GM12878 (cell line): ENCODE measurements at regions not wholly inside any gene's neighbourhood (a gene's known extent, or its start where the extent isn't known, plus 50 kb on each side); places are given as distances from the start of the nearest gene placed in this dataset.

ENCODE experiments used
- ATAC-seq: fragments of 200-7000 bp; cut with Tn5 transposase; 3 replicates; pipeline ENCODE4 v1.9.1; 2020; ENCODE audit warnings: mild to moderate bottlenecking, moderate library complexity
- BruUV-seq: library from RNA; stranded (reverse); fragments of 400-500 nt; replicated peaks from 2 replicates; lab custom pipeline; 2021; lab: Mats Ljungman, UMichigan
- CTCF ChIA-PET: fragments of 300-600 bp; sonication (Branson Sonifier 250); formaldehyde crosslinking; extraction: SDS; loops from one replicate; lab custom pipeline; 2021; ENCODE audit warnings: inconsistent platforms; lab: Yijun Ruan, JAX
- POLR2A ChIA-PET: fragments of 350-600 bp; formaldehyde crosslinking; extraction: SDS; loops from one replicate; lab custom pipeline; 2021; ENCODE audit warnings: inconsistent platforms; lab: Charles Lee
- RAD21 ChIA-PET: fragments of 300-600 bp; sonication (Branson Sonifier 250); formaldehyde crosslinking; loops from one replicate; lab custom pipeline; 2023; ENCODE audit warnings: antibody characterized with exemption; ENCODE audit not compliant: unreplicated experiment; lab: Charles Lee
- SMC1A ChIA-PET: fragments of 300-600 bp; sonication (Branson Sonifier 250); formaldehyde crosslinking; loops from one replicate; lab custom pipeline; 2023; ENCODE audit not compliant: unreplicated experiment, uncharacterized antibody; lab: Charles Lee
- DNase-seq: peaks from one replicate; pipeline ENCODE4 v3.0.0-alpha.2; 2011; ENCODE audit warnings: low read depth, low spot score
- FAIRE-seq: peaks from 3 replicates; lab custom pipeline; 2011; peaks lifted over from hg19 to GRCh38; lab: Jason Lieb, UNC
- H2AFZ ChIP-seq: 2 replicates; pipeline ENCODE4 v1.6.0; 2011; ENCODE audit warnings: low read depth, low read length, control low read depth; ENCODE audit not compliant: control insufficient read depth
- H3K27ac ChIP-seq: 2 replicates; pipeline ENCODE4 v1.5.1; 2011; ENCODE audit warnings: control low read depth; ENCODE audit not compliant: control insufficient read depth, insufficient read depth
- H3K27me3 ChIP-seq, 2 experiments: replicated peaks in 1 of 2; 2 replicates each; pipeline versions ENCODE4 v1.6.0 to v1.6.1; 2011; ENCODE audit warnings: low read length in 1 of 2; ENCODE audit not compliant: control insufficient read depth in 2 of 2, insufficient read depth in 2 of 2
- H3K36me3 ChIP-seq, 2 experiments: 2 replicates each; pipeline ENCODE4 v1.5.1; 2011; ENCODE audit warnings: low read length in 1 of 2; ENCODE audit not compliant: control insufficient read depth in 2 of 2, insufficient read depth in 2 of 2
- H3K4me1 ChIP-seq: 2 replicates; pipeline ENCODE4 v1.6.1; 2011; ENCODE audit warnings: mild to moderate bottlenecking, low read length, moderate library complexity, mixed read lengths; ENCODE audit not compliant: control insufficient read depth, insufficient read depth
- H3K4me2 ChIP-seq: 2 replicates; pipeline ENCODE4 v1.6.0; 2011; ENCODE audit warnings: control low read depth; ENCODE audit not compliant: control insufficient read depth, insufficient read depth
- H3K4me3 ChIP-seq: fragments of 200-600 bp; sonication (generic); 2 replicates; pipeline ENCODE4 v1.5.1; 2016
- H3K79me2 ChIP-seq: 2 replicates; pipeline ENCODE4 v1.6.0; 2011; ENCODE audit warnings: low read length; ENCODE audit not compliant: control insufficient read depth, insufficient read depth
- H3K9ac ChIP-seq: 2 replicates; pipeline ENCODE4 v1.8.0; 2011; ENCODE audit warnings: low read length, control low read depth, mixed read lengths; ENCODE audit not compliant: control insufficient read depth, insufficient read depth
- H3K9me3 ChIP-seq: replicated peaks from 3 replicates; pipeline ENCODE4 v1.5.1; 2011; ENCODE audit warnings: mild to moderate bottlenecking, low read length; ENCODE audit not compliant: control insufficient read depth, insufficient read depth
- H4K20me1 ChIP-seq: 2 replicates; pipeline ENCODE4 v1.6.0; 2011; ENCODE audit not compliant: control insufficient read depth, insufficient read depth
- ATF3 ChIP-seq: IDR thresholded peaks from 2 replicates; pipeline ENCODE4 v1.6.1; 2011; ENCODE audit warnings: low read depth, mild to moderate bottlenecking, low read length, moderate library complexity, borderline replicate concordance; ENCODE audit errors: extremely low read depth
- BMI1 ChIP-seq: fragments of 450-650 bp; IDR thresholded peaks from 2 replicates; pipeline ENCODE4 v1.6.1; 2016; ENCODE audit warnings: mild to moderate bottlenecking, moderate library complexity, borderline replicate concordance
- CUX1 ChIP-seq: IDR thresholded peaks from 2 replicates; pipeline ENCODE4 v1.6.1; 2012; ENCODE audit warnings: improper control_type of control experiment, low read depth, low read length; ENCODE audit not compliant: insufficient replicate concordance
- FOS ChIP-seq: IDR thresholded peaks from 3 replicates; pipeline ENCODE4 v1.6.1; 2011; ENCODE audit warnings: borderline replicate concordance; ENCODE audit not compliant: insufficient read length; ENCODE audit errors: extremely low read depth
- HCFC1 ChIP-seq: fragments of 150-350 bp; IDR thresholded peaks from 2 replicates; pipeline ENCODE4 v1.6.1; 2014; ENCODE audit warnings: low read length
- IKZF2 ChIP-seq, 2 experiments: fragments of 450-650 bp; IDR thresholded peaks; 2 replicates each; pipeline ENCODE4 v1.6.1; 2017; ENCODE audit warnings: mild to moderate bottlenecking in 2 of 2, moderate library complexity in 2 of 2
- MEF2B ChIP-seq: fragments of 450-650 bp; IDR thresholded peaks from 2 replicates; pipeline ENCODE4 v1.6.1; 2018; ENCODE audit warnings: mild to moderate bottlenecking, moderate library complexity; ENCODE audit not compliant: partially characterized antibody, poor library complexity, severe bottlenecking
- MLLT1 ChIP-seq: fragments of 450-650 bp; IDR thresholded peaks from 2 replicates; pipeline ENCODE4 v1.6.1; 2016; ENCODE audit warnings: mild to moderate bottlenecking
- MYC ChIP-seq: IDR thresholded peaks from 2 replicates; pipeline ENCODE4 v1.6.1; 2011; ENCODE audit warnings: mild to moderate bottlenecking, low read length, moderate library complexity, inconsistent platforms; ENCODE audit not compliant: insufficient read depth, insufficient replicate concordance, insufficient read length, severe bottlenecking
- NFXL1 ChIP-seq: fragments of 450-650 bp; IDR thresholded peaks from 2 replicates; pipeline ENCODE4 v1.6.1; 2017; ENCODE audit warnings: antibody characterized with exemption, mild to moderate bottlenecking, borderline replicate concordance
- PAX5 ChIP-seq: IDR thresholded peaks from 2 replicates; pipeline ENCODE4 v1.6.1; 2011; ENCODE audit warnings: low read depth, low read length, borderline replicate concordance
- PML ChIP-seq: IDR thresholded peaks from 2 replicates; pipeline ENCODE4 v1.6.1; 2012; ENCODE audit warnings: low read length, inconsistent platforms
- POU2F2 ChIP-seq: IDR thresholded peaks from 3 replicates; pipeline ENCODE4 v1.6.1; 2011; ENCODE audit warnings: low read depth, mild to moderate bottlenecking, low read length, borderline replicate concordance
- TAF1 ChIP-seq: IDR thresholded peaks from 2 replicates; pipeline ENCODE4 v1.6.1; 2011; ENCODE audit warnings: mild to moderate bottlenecking, low read depth, low read length, borderline replicate concordance
- ZNF217 ChIP-seq: fragments of 450-650 bp; IDR thresholded peaks from 2 replicates; pipeline ENCODE4 v1.6.1; 2017; ENCODE audit warnings: antibody characterized with exemption, mild to moderate bottlenecking
- WGBS: methylation state at CpG from one replicate; pipeline ENCODE4 v1.1.6; 2016; ENCODE audit warnings: low lambda C conversion rate; ENCODE audit not compliant: insufficient replicate concordance, insufficient coverage; ENCODE audit errors: missing lambda C conversion rate; 5-methylcytosine and 5-hydroxymethylcytosine counted together
- in situ Hi-C: fragments of 300-500 bp; cut with MboI; formaldehyde crosslinking; loops from 9 replicates; pipeline ENCODE4 v1.14.3; 2018; ENCODE audit warnings: mixed read lengths
- intact Hi-C: fragments of 100-400 bp; cut with micrococcal nuclease; formaldehyde crosslinking; loops from one replicate; pipeline ENCODE4 v1.14.2; 2022; ENCODE audit not compliant: unreplicated experiment

- RAD21 ChIA-PET, result no interaction called here
- 14% methylated on average over 9 of the region's 9 CpGs for WGBS
- H3K9ac ChIP-seq, result no peak overlapping the region
- H3K27ac ChIP-seq, result no peak overlapping the region
- intact Hi-C loops (no loop called here), in situ Hi-C loops (no loop called here)
- FAIRE-seq (no peak), DNase-seq (no peak), ATAC-seq (no peak)
- no TSS peak for BruUV-seq
- no peaks in the 10 kb centered on the region for H3K9me3 ChIP-seq
- no peaks in the 10 kb centered on the region for H4K20me1 ChIP-seq
- no peak overlapping the region for H3K4me3 ChIP-seq
- SMC1A ChIA-PET, result interaction anchor here (1.2 kb wide), 1 partner anchor 99 kb away, joined by 3 read pairs; no protein-coding TSS in a partner anchor
- POLR2A ChIA-PET, result no interaction called here
- no peaks in the 10 kb centered on the region for H3K4me1 ChIP-seq
- no peak overlapping the region for H3K4me2 ChIP-seq
- no peaks in the 10 kb centered on the region for H3K36me3 ChIP-seq
- no peak for TF ChIP-seq CUX1
- TF ChIP-seq PAX5, result no peak
- no peak for TF ChIP-seq MYC
- TF ChIP-seq IKZF2 (IDR thresholded peaks at IDR 0.05), result no peak
- no peak for TF ChIP-seq FOS
- no peak for TF ChIP-seq HCFC1
- TF ChIP-seq TAF1, result no peak
- no peak for TF ChIP-seq ATF3
- TF ChIP-seq PML, result no peak
- no peak for TF ChIP-seq NFXL1
- TF ChIP-seq MLLT1, result no peak
- no peak for TF ChIP-seq ZNF217
- TF ChIP-seq MEF2B, result no peak
- TF ChIP-seq BMI1, result no peak
- no peak for TF ChIP-seq POU2F2
- CTCF ChIA-PET, result interaction anchor here (1.1 kb wide), 2 partner anchors 11 to 218 kb away, joined by 3 read pairs; no protein-coding TSS in a partner anchor
- H3K27me3 ChIP-seq, result no peaks in the 10 kb centered on the region
- H2AFZ ChIP-seq, result no peak overlapping the region
- H3K79me2 ChIP-seq, result no peaks in the 10 kb centered on the region
These were observed 480.4 kb downstream of the SIPA1L2 start for GRCh38 chr1:232149287-232150201.
